ENCODE measurements at regions not wholly inside any gene's neighbourhood (a gene's known extent, or its start where the extent isn't known, plus 50 kb on each side); places are given as distances from the start of the nearest gene placed in this dataset.
"Not testable (repeated sequence)": the region's sequence is repeated elsewhere in the genome, so short reads cannot be mapped to it uniquely, and the experiment has no call there.

GRCh38 chr12:3367750-3368444, 123.1 kb upstream of the PRMT8 start:
- no peak for DNase-seq (ENCODE audit: low spot score)

GRCh38 chr12:3371018-3371417, 120.0 kb upstream of the PRMT8 start:
- DNase-seq (ENCODE audit: low spot score): no peak

GRCh38 chr12:3375326-3375725, 115.7 kb upstream of the PRMT8 start:
- no peak for DNase-seq (ENCODE audit: low spot score)

GRCh38 chr12:3376779-3377455, 114.1 kb upstream of the PRMT8 start:
- no peak for DNase-seq (ENCODE audit: low spot score)

GRCh38 chr12:3378655-3379054, 112.3 kb upstream of the PRMT8 start:
- no peak for DNase-seq (ENCODE audit: low spot score)

- DNase-seq (ENCODE audit: low spot score): no peak
Observed at GRCh38 chr12:3379079-3379478, 111.9 kb upstream of the PRMT8 start.

- DNase-seq (ENCODE audit: low spot score): no peak
Observed at GRCh38 chr12:3380200-3381043, 110.6 kb upstream of the PRMT8 start.

GRCh38 chr12:3381059-3382047, 109.7 kb upstream of the PRMT8 start:
- no peak for DNase-seq (ENCODE audit: low spot score)

GRCh38 chr12:3389986-3390385, 101.0 kb upstream of the PRMT8 start:
- DNase-seq (ENCODE audit: low spot score): no peak

GRCh38 chr12:3397596-3397995, 93.4 kb upstream of the PRMT8 start:
- not testable (repeated sequence) for DNase-seq (ENCODE audit: low spot score)

GRCh38 chr12:3398196-3398789, 92.7 kb upstream of the PRMT8 start:
- DNase-seq (ENCODE audit: low spot score): no peak

GRCh38 chr12:3405821-3406220, 85.2 kb upstream of the PRMT8 start:
- DNase-seq (ENCODE audit: low spot score): no peak

GRCh38 chr12:3407723-3408122, 83.3 kb upstream of the PRMT8 start:
- DNase-seq (ENCODE audit: low spot score): no peak

- no peak for DNase-seq (ENCODE audit: low spot score)
Observed at GRCh38 chr12:3409662-3410061, 81.3 kb upstream of the PRMT8 start.

- DNase-seq (ENCODE audit: low spot score): no peak
Observed at GRCh38 chr12:3416159-3416558, 74.8 kb upstream of the PRMT8 start.

GRCh38 chr12:3416670-3417069, 74.3 kb upstream of the PRMT8 start:
- no peak for DNase-seq (ENCODE audit: low spot score)

GRCh38 chr12:3417113-3417512, 73.9 kb upstream of the PRMT8 start:
- DNase-seq (ENCODE audit: low spot score): no peak

GRCh38 chr12:3417937-3418462, 73.0 kb upstream of the PRMT8 start:
- DNase-seq (ENCODE audit: low spot score): no peak

- DNase-seq (ENCODE audit: low spot score): no peak
Observed at GRCh38 chr12:3418609-3419390, 72.2 kb upstream of the PRMT8 start.

All from mesenteric fat pad (tissue), 1 donor.